ENCODE measurements at regions not wholly inside any gene's neighbourhood (a gene's known extent, or its start where the extent isn't known, plus 50 kb on each side); places are given as distances from the start of the nearest gene placed in this dataset.

- TF ChIP-seq CTCF (conservative IDR thresholded peaks at IDR 0.05; ENCODE audit: low read depth, low read length) = no peak
- TF ChIP-seq EZH2 (IDR thresholded peaks at IDR 0.05; ENCODE audit: borderline replicate concordance, low read depth, low read length, poor library complexity, severe bottlenecking) = no peak
Observed at GRCh38 chr9:129240581-129241211, 62.6 kb upstream of the IER5L start.
